GM10266 (cell line): ENCODE measurements at regions not wholly inside any gene's neighbourhood (a gene's known extent, or its start where the extent isn't known, plus 50 kb on each side); places are given as distances from the start of the nearest gene placed in this dataset.
"Not testable (repeated sequence)": the region's sequence is repeated elsewhere in the genome, so short reads cannot be mapped to it uniquely, and the experiment has no call there.

Experiments
- DNase-seq: peaks from one replicate; pipeline ENCODE4 v3.0.0; 2012; ENCODE audit errors: extremely low spot score
- CTCF ChIP-seq: IDR thresholded peaks from 2 replicates; pipeline ENCODE4 v1.5.1; 2012; ENCODE audit warnings: mild to moderate bottlenecking, low read depth; ENCODE audit not compliant: control insufficient read depth, insufficient read depth; ENCODE audit errors: missing control alignments

DNA sequence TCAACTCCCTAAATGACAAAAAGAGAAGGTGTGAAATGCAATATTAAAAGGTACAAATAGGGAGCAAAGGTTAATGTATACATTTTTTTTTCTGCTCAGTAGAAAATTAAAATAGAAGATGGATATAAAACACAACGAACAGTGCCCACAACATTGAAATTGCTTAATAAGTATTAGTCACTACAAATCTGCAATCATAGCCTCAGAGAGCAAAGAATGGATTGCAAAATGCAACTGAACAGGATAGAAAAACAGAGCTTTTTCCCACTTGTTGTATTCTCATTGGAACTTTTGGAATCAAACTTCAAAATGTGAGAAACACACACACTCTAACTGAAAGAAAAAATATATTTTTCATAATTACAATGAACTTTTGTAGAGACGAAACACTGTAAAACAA is 552.2 kb upstream of the NCAM2 start:
- TF ChIP-seq CTCF, result no peak
- no peak for DNase-seq

DNA sequence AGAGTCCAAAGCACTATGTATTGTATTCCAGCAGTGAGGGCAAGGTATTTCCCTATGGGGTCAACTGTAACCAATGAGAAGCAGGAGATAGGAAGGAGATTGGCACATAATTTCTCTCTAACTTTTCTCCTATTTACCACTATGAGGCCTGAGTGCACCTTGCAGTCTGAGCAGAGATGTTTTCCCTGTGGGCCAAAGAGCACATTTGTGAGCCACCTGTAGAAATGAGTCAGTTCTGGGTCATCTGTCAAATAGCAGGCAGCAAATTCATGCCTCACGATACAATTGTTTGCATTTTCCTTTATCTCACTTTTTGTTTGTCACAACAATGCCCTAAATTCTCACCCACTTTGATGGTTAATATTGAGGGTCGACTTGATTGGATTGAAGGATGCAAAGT is 547.2 kb upstream of the NCAM2 start:
- DNase-seq, result no peak
- TF ChIP-seq CTCF, result no peak

DNA sequence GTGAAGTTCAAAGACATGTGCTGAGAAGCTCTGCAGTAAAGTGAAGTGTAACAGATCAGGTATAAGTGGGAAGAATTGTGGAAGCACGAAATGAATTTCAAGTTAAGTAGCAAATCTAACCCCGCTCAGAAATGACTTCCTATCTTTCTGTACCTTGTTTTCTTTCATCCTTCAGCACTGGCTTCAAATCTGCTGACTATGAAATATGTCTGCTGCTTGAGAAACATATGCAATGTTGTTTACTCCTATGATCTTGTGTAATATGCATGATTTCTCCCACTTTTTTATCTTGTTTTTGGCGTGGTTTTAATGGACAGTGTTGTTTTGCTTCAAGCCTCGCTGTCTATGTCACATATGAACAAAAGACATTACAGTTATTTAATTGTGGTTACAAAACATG is 545.3 kb upstream of the NCAM2 start:
- no peak for DNase-seq
- no peak for TF ChIP-seq CTCF

- no peak for TF ChIP-seq CTCF
- no peak for DNase-seq
Measured at GRCh38 chr21:20459838-20460237, 538.4 kb upstream of the NCAM2 start.

GRCh38 chr21:20463362-20463761 is 534.8 kb upstream of the NCAM2 start:
- no peak for DNase-seq

DNA sequence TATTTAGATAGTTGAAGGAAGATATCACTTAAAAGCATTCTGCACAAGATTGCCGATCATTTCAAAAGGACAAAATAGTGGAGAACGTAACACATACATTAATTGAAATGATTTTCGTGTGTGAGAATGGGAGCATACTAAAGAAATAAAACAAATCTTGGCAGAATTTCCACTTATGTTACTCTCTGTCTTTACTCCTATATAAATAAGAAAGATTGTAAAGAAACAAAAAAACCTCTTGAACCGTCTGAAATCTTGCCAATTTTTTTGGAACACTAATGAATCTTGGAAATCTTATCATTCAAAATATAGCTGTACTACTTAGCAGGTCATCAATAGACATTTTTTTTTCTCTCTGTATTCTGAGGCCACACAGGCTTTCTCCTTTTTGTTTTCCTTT is 528.8 kb upstream of the NCAM2 start:
- no peak for TF ChIP-seq CTCF
- DNase-seq, result no peak

More at GRCh38 chr21:20463362-20463761, 534.8 kb upstream of the NCAM2 start:
- no peak for TF ChIP-seq CTCF

- no peak for TF ChIP-seq CTCF
- DNase-seq, result no peak
Measured at GRCh38 chr21:20486303-20486702, 511.9 kb upstream of the NCAM2 start.

DNA sequence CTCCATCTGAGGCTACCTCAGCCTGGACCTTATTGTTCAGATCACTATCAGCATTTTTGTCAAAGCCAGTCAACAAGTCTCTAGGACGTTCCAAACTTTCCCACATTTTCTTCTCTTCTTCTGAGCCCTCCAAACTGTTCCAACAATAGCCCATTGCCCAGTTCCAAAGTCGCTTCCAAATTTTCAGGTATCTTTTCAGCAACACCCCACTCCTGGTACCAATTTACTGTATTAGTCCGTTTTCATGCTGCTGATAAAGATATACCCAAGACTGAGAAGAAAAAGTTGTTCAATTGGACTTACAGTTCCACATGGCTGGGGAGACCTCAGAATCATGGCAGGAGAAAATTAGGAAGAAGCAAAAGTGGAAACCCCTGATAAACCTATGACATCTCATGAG is 495.3 kb upstream of the NCAM2 start:
- DNase-seq, result not testable (repeated sequence)
